ENCODE measurements at regions not wholly inside any gene's neighbourhood (a gene's known extent, or its start where the extent isn't known, plus 50 kb on each side); places are given as distances from the start of the nearest gene placed in this dataset.

DNA sequence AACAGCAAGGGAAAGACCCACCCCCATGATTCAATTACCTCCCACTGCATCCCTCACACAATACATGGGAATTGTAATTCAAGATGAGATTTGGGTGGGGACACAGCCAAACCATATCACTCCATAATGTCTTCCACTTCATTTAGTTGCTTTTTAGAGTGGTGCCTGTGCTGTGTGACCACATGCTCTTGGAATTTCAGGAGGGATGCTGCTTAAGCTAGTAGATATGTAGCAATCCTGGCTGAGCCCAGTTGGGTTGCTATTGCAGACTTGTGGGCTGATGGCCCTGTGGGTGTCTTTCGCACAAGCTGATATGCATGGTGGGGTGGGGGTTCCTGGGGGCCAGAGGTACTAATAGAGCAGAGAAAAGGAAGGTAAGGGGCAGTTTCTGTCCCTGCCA lies 160.4 kb upstream of the SYT6 start:
- CTCF ChIA-PET: interaction anchor here (0.9 to 1.0 kb wide), 2 partner anchors 31 to 32 kb away, joined by 3 read pairs; no protein-coding TSS in a partner anchor
- WGBS (ENCODE audit: low lambda C conversion rate): 25% methylated on average over 1 of the region's 1 CpG
- H3F3A ChIP-seq (replicated peaks; ENCODE audit: insufficient read depth): peaks cover 15% of the 10 kb centered on the region
- peaks cover 4% of the 10 kb centered on the region; the same call in 1 of the 2 replicates for H3K9me3 ChIP-seq
- no peaks in the 10 kb centered on the region for H3K4me1 ChIP-seq (ENCODE audit: control insufficient read depth in 1 of 2, insufficient read depth in 2 of 2, low read depth in 1 of 2, low read length in 1 of 2)
- H3K4me3 ChIP-seq (ENCODE audit: low read depth in 2 of 2, low read length in 1 of 2): no peak overlapping the region
- H3K9ac ChIP-seq: no peak overlapping the region
- no peak overlapping the region for H3K4me2 ChIP-seq
- H3K79me2 ChIP-seq (ENCODE audit: insufficient read depth): no peaks in the 10 kb centered on the region
- H2AFZ ChIP-seq (ENCODE audit: low read depth): no peak overlapping the region
- no peaks in the 10 kb centered on the region for H3K9me2 ChIP-seq
- no peak for TF ChIP-seq TEAD4 (IDR thresholded peaks at IDR 0.05; ENCODE audit: borderline replicate concordance, insufficient read depth)
- TF ChIP-seq RCOR1 (IDR thresholded peaks at IDR 0.05; ENCODE audit: low read length): no peak
- no peak for TF ChIP-seq RAD21 (IDR thresholded peaks at IDR 0.05; ENCODE audit: low read length)
- no peak for TF ChIP-seq POLR2AphosphoS5 (IDR thresholded peaks at IDR 0.05; ENCODE audit: low read depth, low read length)
- TF ChIP-seq MXI1 (IDR thresholded peaks at IDR 0.05; ENCODE audit: low read depth, low read length): no peak
- no peak for TF ChIP-seq TAF1 (IDR thresholded peaks at IDR 0.05; ENCODE audit: borderline replicate concordance, low read depth, low read length)
- TF ChIP-seq GABPA (IDR thresholded peaks at IDR 0.05; ENCODE audit: low read depth): no peak
- TF ChIP-seq RXRA (IDR thresholded peaks at IDR 0.05; ENCODE audit: borderline replicate concordance, low read depth): no peak
- TF ChIP-seq SMC3 (IDR thresholded peaks at IDR 0.05; ENCODE audit: low read depth, low read length): no peak
- TF ChIP-seq, protein P1, sequence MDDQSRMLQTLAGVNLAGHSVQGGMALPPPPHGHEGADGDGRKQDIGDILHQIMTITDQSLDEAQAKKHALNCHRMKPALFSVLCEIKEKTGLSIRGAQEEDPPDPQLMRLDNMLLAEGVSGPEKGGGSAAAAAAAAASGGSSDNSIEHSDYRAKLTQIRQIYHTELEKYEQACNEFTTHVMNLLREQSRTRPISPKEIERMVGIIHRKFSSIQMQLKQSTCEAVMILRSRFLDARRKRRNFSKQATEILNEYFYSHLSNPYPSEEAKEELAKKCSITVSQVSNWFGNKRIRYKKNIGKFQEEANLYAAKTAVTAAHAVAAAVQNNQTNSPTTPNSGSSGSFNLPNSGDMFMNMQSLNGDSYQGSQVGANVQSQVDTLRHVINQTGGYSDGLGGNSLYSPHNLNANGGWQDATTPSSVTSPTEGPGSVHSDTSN (IDR thresholded peaks at IDR 0.05): no peak
- TF ChIP-seq NFIC (IDR thresholded peaks at IDR 0.05; ENCODE audit: borderline replicate concordance): no peak
- no peak for TF ChIP-seq EZH2phosphoT487 (IDR thresholded peaks at IDR 0.05; ENCODE audit: borderline replicate concordance, low read depth)
- TF ChIP-seq, protein P2, sequence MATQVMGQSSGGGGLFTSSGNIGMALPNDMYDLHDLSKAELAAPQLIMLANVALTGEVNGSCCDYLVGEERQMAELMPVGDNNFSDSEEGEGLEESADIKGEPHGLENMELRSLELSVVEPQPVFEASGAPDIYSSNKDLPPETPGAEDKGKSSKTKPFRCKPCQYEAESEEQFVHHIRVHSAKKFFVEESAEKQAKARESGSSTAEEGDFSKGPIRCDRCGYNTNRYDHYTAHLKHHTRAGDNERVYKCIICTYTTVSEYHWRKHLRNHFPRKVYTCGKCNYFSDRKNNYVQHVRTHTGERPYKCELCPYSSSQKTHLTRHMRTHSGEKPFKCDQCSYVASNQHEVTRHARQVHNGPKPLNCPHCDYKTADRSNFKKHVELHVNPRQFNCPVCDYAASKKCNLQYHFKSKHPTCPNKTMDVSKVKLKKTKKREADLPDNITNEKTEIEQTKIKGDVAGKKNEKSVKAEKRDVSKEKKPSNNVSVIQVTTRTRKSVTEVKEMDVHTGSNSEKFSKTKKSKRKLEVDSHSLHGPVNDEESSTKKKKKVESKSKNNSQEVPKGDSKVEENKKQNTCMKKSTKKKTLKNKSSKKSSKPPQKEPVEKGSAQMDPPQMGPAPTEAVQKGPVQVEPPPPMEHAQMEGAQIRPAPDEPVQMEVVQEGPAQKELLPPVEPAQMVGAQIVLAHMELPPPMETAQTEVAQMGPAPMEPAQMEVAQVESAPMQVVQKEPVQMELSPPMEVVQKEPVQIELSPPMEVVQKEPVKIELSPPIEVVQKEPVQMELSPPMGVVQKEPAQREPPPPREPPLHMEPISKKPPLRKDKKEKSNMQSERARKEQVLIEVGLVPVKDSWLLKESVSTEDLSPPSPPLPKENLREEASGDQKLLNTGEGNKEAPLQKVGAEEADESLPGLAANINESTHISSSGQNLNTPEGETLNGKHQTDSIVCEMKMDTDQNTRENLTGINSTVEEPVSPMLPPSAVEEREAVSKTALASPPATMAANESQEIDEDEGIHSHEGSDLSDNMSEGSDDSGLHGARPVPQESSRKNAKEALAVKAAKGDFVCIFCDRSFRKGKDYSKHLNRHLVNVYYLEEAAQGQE (IDR thresholded peaks at IDR 0.05; ENCODE audit: low read depth, low read length): no peak
- no peak for TF ChIP-seq JUND (IDR thresholded peaks at IDR 0.05)
- DNase-seq: no peak
- no peaks in the 10 kb centered on the region for H4K20me1 ChIP-seq (ENCODE audit: insufficient read depth)
- POLR2A ChIA-PET: no interaction called here
- H3K27ac ChIP-seq (ENCODE audit: low read depth in 2 of 2, low read length in 1 of 2): no peak overlapping the region
- H3K36me3 ChIP-seq (replicated peaks in 1 of 2; ENCODE audit: control insufficient read depth in 1 of 2, insufficient read depth in 2 of 2, low read length in 1 of 2): no peaks in the 10 kb centered on the region
- H3K27me3 ChIP-seq (ENCODE audit: insufficient read depth): no peaks in the 10 kb centered on the region
